Left ventricle myocardium superior (tissue), 1 donor: ENCODE measurements at regions not wholly inside any gene's neighbourhood (a gene's known extent, or its start where the extent isn't known, plus 50 kb on each side); places are given as distances from the start of the nearest gene placed in this dataset.

ENCODE experiments used
- ATAC-seq: fragments of 200-7000 bp; cut with Tn5 transposase; one replicate; pipeline ENCODE4 v1.9.1; 2020; ENCODE audit warnings: mild to moderate bottlenecking, moderate library complexity
- DNase-seq: peaks from one replicate; pipeline ENCODE4 v3.0.0-alpha.2; 2020
- intact Hi-C: fragments of 100-400 bp; cut with micrococcal nuclease; formaldehyde crosslinking; loops from one replicate; pipeline ENCODE4 v1.11.0; 2022
- donor health status: DM: no; HTN: yes; CAD: no; lungs with severe emphysema.

DNA sequence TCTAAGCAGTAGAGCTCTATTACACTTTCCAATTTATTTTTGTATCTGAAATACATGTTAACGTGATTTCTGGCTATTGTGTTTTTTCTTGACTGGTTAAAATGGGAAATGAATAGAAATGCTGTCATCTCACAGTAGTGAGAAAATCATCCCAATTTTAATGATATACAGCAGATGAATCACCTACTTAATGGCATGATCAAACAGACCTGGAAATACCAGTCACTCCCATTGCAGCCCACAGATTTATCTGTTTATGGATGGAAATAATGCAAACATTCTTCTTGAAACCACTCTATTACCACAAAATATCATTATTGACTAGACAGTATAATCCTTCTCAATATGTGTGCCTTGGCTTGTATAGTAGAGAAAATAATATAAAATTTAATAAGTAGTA lies 497.8 kb upstream of the ADAMTS5 start:
- ATAC-seq = no peak
- DNase-seq = no peak
- intact Hi-C loops = no loop called here

DNA sequence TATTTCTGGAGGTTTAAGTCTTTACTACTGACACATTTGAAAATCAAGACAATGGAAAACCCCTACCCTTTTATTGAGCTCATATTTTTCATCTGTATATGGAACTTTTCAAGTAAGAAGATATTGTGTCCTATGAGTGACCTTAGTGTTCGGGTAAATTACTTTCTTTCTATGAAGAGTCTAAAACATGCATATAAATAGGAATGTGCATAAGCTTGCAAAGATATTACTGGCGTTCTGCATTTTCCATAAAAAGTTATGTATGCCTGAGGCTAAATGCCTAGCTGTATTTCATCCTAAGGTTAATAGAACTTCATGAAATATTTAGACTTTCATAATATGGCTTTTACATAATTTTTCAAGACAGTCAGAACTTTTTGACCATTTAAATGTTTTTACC lies 495.8 kb upstream of the ADAMTS5 start:
- intact Hi-C loops = no loop called here
- DNase-seq = no peak
- no peak for ATAC-seq

DNA sequence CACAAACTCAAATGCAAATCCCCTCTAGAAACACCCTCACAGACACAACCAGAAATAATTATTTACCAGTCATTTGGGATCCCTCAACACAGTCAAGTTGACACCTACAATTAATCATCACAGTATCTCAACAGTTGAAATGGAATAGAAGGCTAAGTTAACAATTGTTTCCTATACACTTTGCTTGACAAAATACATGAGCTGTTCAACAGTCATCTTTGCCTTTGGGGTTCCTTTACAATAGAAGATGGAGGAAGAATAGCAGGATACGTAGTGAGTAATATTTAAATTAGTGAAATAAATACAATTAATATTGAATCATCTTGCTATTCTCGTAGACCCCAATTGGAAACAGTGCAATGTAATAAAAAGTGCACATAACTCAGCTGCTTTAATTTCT lies 487.3 kb upstream of the ADAMTS5 start:
- intact Hi-C loops = no loop called here
- DNase-seq (no peak), ATAC-seq (no peak)

DNA sequence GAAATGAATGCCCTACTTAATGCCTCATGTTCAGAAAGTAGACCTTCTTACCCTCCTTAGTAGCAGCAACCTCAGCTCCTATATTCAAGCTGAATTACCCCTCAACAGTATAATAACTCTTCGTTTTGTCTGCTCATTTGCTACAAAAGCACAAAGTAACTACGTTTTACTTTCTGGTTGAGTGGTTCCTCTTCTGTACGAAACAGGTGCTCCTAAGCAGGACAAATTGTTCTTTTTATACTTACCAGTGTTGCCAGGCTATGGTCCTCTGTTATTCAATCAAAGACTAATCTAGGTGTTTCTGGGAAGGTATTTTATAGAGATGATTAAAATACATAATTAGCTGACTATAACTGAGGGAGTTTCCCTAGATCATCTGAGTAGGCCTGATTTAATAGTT lies 484.2 kb upstream of the ADAMTS5 start:
- DNase-seq (no peak), ATAC-seq (no peak)
- intact Hi-C loops = no loop called here

DNA sequence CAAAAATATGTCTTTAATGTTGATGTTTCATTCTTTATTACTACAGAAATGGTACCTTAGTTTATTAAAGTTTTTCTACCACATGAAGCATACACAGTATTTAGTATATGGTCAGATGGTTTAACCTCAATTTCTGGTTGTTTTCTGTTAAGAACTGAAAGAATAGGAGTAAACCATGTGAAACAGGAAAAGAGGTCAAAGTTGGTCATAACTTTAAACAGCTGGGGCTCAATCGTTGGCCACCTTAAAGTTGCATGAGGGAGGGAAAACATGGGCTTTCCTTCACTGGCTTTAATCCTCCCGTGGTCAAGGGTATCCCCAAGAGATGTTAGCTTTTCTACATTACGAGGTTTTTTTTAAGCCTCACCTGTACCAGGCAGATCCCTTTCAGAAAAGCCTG lies 483.3 kb upstream of the ADAMTS5 start:
- DNase-seq (no peak), ATAC-seq (no peak)
- intact Hi-C loops = no loop called here

DNA sequence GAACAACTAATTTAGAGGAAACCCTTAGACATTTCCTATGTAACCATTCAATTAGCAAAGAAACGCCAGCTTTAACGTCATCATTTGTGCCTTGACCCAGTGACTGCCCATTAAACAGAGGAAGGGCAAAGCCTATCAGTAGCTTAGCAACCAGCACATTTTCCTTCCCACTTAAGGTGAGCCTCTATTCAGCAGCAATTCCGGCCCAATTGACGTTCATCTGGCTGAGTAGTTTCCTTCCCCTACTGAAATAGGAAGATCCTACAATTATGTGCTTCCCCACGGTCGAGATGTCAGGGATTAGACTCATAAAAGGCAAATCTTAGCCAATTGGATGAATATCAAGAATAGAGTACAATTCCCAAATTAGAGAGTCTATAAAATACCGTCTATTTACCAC lies 482.1 kb upstream of the ADAMTS5 start:
- peak; percentile 78 for ATAC-seq
- DNase-seq = no peak
- intact Hi-C loops = no loop called here

DNA sequence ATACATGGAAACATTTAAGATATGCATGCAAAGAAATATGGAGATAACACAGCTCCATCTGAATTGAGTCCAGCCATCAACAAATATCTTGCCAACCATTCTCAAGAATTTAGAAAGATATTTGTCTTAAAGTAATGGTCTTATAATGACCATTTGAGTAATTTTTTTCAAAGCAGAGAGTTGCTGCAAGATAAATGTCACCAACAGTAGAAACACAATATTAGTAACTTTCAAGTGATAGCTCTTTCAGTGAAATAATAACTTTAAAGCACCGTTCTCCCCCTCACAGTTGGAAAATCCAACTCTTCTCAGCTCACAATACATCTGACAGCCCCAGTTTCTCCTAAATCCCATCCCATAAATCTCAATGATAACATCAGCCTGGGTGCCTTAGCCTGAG lies 481.0 kb upstream of the ADAMTS5 start:
- ATAC-seq = no peak
- DNase-seq = no peak
- intact Hi-C loops = no loop called here

DNA sequence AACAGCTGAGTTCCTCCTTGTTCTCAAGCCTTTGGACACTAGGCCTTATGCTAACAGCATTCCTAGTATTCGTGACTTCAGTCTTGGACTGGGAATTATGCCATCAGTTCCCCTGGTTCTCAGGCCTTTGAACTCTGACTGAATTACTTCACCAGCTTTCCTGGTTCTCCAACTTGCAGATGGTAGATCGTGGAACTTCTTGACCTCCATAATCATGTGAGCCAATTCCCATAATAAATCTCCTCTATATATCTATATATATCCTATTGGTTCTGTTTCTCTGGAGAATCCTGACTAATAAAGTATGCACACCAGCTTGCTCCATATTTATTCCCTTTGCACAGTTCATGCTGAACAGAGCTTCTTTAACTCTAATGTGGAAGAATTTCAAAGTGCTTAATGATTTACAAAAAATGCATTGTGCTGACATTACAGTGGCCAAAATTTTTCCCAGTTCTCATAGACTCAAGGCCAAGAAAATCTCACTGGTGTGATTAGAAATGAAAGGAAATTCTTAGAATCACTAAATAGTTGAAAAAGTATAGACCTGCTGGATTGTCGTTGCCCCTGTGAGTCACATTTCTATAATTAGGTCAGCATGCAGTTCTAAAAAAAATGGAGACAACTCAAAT lies 462.9 kb upstream of the ADAMTS5 start:
- DNase-seq (no peak), ATAC-seq (peak; percentile 78)
- intact Hi-C loops = no loop called here

DNA sequence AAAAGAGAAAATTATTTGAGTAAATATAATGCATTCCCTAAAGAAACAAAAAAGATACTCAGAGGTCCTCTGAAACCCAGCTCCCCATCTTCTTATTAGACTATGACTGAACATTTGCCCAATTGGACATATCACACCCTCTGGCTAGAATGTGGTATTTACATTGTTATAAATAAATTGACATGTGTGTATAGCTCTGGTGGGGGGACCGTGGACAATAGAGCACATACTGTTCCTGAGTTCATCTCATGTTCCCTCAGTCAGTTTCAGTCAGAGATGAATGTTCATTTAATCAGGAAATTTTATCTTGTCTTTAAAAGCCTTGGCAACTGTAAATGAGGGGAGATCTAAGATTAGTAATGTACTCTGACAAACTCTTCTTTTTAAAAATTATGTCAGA lies 459.3 kb upstream of the ADAMTS5 start:
- no peak for DNase-seq
- ATAC-seq = no peak
- intact Hi-C loops = no loop called here

DNA sequence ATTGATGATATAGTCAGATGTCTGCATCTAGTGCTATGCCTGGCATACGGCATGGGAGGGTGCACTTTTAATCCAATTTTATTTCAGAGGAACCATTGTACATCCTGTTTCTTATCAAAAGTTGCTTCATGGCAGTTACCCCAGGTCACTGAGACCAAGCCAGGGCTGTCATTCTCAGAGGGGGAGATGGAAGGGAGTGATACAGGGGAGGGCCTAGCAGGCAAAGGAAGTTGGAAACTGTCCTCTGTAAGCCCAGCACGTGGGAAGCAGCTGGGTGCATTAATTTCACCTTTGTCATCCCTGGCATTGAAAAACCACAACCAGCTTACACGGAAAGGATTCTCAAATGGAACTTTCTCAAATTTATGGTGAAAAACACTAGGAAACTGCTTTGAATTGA lies 458.7 kb upstream of the ADAMTS5 start:
- intact Hi-C loops = no loop called here
- ATAC-seq (no peak), DNase-seq (no peak)

DNA sequence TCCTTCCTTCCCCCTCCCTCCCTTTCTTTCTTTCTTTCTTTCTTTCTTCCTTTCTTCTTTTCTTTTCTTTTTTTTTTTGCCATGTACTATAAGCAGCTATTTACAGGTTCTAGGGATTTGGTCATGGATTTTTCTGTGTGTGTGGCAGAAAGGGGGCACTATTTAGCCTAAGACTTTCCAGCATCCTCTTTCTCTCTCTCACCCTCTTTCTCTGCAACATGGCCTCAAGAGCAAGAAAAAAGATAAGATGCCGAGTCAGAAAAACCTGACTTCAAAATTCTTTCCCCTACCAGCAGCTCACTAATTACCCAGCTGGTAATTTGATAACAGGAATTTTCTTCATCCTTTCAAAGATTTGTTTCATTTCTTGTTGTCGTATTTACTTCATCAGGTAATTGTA lies 458.3 kb upstream of the ADAMTS5 start:
- intact Hi-C loops = no loop called here
- DNase-seq = no peak
- no peak for ATAC-seq

DNA sequence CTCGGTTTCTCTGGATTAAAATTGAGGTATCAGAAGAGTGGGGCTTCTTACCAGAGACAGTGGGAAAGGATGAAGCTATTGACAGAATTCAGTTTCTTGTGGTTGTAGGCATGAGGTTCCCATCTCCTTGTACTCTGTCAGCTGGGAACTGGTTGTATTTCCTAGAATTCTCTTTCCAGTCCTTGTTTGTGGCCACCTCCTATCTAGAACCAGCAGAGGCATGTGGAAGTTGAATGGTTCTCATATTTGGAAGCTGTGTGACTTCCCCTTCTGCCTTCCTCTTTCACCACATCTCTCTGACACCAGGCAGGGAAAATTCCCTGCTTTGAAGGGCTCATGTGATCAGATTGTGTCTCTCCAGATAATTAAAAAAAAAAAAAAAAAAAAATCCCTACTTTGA lies 457.7 kb upstream of the ADAMTS5 start:
- DNase-seq (no peak), ATAC-seq (peak; percentile 21)
- intact Hi-C loops = no loop called here

DNA sequence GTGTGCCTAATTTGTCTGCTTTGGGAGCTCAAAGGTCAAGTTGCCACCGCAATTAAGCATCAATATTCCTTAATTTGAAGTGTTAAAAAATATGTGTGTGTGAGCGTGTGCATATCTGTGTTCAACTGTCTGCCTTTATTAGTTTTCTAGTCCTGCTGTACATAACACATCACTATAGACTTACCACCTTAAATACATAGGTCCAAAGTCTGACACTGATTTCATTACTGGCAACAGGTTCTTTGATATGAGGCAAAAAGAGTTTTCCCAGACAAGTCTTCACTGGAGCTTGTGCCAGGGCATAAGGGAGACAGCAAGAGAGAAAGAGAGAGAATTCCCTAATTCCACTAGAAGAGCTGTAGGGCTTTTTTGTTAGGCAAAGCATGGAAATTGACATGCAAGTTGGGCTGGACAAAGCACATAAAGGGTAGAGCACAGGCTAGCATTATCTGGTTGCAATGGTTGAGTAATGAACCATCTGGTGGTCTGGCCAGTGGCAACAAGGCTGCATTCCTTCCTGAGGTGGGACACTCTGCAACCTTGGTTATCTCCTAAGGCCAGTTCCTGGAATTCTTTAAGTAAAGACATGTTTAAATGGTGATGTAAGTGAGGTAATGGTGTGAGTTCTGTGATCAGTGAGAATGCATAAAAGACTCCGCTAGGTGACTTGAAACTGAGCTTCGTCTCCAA lies 457.2 kb upstream of the ADAMTS5 start:
- intact Hi-C loops = no loop called here
- ATAC-seq = peak; percentile 70
- DNase-seq = no peak

DNA sequence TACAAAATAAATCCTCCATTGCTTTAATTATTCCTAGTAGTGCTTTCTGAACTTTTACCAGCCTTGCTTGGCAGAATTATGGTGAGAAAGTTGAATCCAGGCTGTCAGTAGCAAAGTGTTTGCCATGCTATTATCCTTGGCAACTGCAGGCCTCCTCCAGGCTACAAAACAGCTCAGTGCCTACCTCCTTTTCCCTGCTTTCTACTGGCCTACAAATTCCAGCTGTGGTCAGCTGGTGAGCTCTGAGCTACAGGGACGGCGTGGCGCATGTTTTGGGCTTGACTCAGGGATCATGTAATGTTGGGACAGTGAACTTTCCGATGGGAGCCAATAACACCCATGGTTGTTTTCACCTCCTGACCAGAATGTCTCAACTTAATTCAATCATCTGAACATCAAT lies 456.1 kb upstream of the ADAMTS5 start:
- DNase-seq (peak; percentile 73), ATAC-seq (peak; percentile 92)
- intact Hi-C loops = no loop called here

DNA sequence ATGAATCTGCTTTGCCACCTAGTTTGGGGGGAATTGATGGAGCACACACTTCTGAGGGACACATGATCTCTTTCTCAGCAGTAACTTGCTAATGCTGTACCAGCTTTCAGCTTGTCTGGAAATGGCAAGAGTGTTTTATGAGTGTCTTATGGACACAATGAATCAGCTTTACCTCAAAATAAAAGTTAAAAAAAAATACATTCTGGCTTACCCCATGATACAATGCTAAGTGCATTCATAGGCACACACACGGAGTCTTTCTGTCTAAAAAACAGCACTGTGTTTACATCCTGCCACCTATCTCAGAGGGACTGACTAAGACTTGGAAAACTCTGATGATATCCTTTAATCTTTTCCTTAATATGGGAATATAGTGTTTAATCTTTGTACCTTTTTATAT lies 455.5 kb upstream of the ADAMTS5 start:
- DNase-seq (no peak), ATAC-seq (no peak)
- intact Hi-C loops = no loop called here

DNA sequence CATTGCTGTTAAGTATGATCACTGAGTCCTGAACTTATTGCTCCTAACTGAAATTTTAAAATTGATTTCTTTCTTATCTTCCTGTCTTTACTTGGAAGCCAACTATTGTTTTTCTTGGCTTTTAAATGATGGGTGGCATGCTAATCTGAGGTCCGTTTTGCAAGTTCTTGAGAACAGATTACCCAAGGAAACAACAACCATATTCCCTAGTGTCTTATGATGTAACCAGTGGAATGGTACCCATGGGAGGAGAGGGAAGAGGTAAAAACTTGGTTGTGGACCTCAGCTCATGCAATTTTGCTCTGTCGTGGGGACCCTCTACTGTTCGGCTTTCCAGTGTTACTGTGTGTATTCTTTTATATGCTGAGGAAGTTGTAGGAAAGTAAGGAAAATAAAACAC lies 454.8 kb upstream of the ADAMTS5 start:
- DNase-seq = no peak
- intact Hi-C loops = no loop called here
- peak; percentile 21 for ATAC-seq

DNA sequence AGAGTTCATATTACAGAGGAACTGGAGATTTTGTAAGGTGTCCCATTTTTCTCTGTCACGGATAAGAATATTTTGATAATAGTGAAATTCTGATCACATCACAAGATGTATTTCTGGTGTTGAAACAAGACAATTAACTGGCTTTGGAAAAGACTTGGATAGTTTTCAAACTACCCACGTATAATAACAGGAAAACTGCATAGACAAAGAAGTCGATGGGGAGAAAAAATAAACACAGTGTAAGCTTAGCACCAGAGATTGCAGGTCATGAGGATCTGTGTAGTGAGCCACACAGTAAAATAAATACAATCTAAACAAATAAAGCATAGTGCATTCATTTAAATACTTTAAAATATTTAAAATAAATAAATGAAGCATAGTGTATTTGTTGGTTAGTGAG lies 452.3 kb upstream of the ADAMTS5 start:
- DNase-seq (no peak), ATAC-seq (no peak)
- intact Hi-C loops = no loop called here

DNA sequence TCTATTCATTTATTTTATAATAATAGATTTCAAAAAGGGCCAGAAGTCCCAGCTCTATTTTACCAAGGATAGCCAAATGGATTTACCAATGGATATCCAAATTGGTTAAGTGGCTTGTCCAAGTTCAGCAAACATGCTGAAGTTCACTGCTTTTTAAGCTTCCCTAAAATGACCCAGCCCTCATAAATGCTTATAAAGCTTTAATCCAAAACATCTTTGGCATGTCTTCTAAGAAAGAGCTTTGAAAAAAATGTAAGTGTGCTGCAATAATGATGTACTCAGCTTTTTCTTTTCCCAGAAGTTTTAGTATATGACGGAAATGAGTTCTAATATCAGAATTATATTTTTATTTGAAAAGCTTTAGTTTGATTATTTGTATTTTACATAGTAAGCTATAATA lies 451.5 kb upstream of the ADAMTS5 start:
- DNase-seq (no peak), ATAC-seq (no peak)
- intact Hi-C loops = no loop called here

DNA sequence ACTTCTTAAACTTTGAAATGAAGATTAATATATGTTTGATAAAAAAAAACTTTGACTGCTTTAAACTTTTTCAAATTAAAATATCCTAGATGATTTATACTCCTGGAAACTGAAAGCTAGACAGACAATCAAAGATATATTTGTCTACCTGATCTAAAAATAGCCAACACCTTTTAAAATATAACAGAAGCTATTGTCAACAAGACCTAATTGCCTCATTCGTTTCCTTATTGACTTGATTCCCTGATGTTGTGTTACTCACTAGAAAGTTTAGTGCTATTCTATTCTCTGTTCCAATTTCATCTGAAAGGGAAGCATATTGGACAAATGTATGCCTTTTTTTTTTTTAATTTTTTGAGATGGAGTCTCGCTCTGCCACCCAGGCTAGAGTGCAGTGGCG lies 445.6 kb upstream of the ADAMTS5 start:
- no peak for DNase-seq
- no peak for ATAC-seq
- intact Hi-C loops = no loop called here

DNA sequence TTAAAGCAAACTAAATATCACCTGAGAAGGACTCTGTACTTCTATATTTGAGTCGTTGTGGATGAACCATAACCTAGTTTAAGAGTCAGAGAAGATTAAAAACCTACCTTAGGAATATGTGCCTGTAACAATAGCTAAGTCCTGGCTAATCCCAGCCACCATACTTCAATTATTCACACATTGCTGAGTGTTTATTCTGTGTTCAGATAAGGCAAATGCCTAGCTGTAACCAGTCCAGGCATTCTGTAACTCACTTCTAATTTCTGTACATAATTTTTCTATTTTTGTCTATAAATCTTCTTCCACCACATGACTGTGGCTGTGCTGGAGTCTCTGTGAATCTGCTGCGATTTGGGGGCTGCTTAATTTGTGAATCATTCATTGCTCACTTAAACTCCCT lies 441.9 kb upstream of the ADAMTS5 start:
- DNase-seq (no peak), ATAC-seq (no peak)
- intact Hi-C loops = no loop called here

DNA sequence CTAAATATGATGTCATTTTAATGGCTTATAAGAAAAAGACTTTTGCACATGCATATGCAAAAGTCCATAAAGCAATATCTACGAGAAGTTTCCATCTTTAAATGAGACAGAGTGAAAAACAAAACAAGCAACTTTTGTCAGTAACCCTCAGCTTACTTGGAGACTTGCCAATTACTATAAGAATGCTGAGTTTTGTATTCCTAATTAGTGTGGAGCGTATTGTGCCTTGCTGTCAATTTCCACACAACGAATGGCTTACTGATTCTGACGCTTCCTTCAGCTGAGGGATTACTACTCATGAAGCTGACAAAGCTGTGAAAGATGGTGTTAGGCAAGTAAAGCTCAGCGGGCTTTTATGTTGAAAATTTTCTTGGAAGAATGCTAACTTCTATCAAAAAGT lies 440.4 kb upstream of the ADAMTS5 start:
- no peak for DNase-seq
- intact Hi-C loops = no loop called here
- ATAC-seq = no peak
